Stomach (tissue), 8 donors: ENCODE measurements at regions not wholly inside any gene's neighbourhood (a gene's known extent, or its start where the extent isn't known, plus 50 kb on each side); places are given as distances from the start of the nearest gene placed in this dataset.

Experiments used
- DNase-seq, 2 donors: peaks; one replicate each; pipeline versions ENCODE4 v3.0.0 to v3.0.0-alpha.2; 2013 to 2019
- H3K27ac ChIP-seq, 5 donors: fragments of 200-600 bp in 4 of 5; sonication (generic) in 4 of 5; one replicate each; pipeline ENCODE4 v1.5.1; 2013 to 2019; ENCODE audit warnings: mild to moderate bottlenecking in 1 of 5, moderate library complexity in 1 of 5
- H3K27me3 ChIP-seq, 3 donors: fragments of 200-600 bp; sonication (generic); one replicate each; pipeline ENCODE4 v1.5.1; 2017 to 2019; ENCODE audit warnings: mixed run types in 1 of 3
- H3K36me3 ChIP-seq, 4 donors: fragments of 200-600 bp; sonication (generic); 1 replicate in 3 of 4; 2 replicates in 1 of 4; pipeline ENCODE4 v1.5.1; 2016 to 2019
- H3K4me1 ChIP-seq, 4 donors: fragments of 200-600 bp; sonication (generic); one replicate each; pipeline ENCODE4 v1.5.1; 2016 to 2019
- H3K4me3 ChIP-seq, 4 donors: fragments of 200-600 bp; sonication (generic) in 3 of 4; one replicate each; pipeline ENCODE4 v1.5.1; 2016 to 2019; ENCODE audit warnings: mild to moderate bottlenecking in 1 of 4
- H3K9me3 ChIP-seq, 4 donors: fragments of 200-600 bp; sonication (generic); one replicate each; pipeline ENCODE4 v1.5.1; 2016 to 2019
- CTCF ChIP-seq, 7 experiments: fragments of 450-650 bp in 4 of 7; fragments of 200-600 bp in 3 of 7; sonication (generic) in 3 of 7; IDR thresholded peaks; one replicate each; pipeline ENCODE4 v1.5.1; 2016 to 2019; ENCODE audit warnings: antibody characterized with exemption in 7 of 7, control low read depth in 2 of 7, mild to moderate bottlenecking in 1 of 7
- EP300 ChIP-seq: sonication (generic); formaldehyde crosslinking; IDR thresholded peaks from one replicate; pipeline ENCODE4 v1.6.1; 2017; ENCODE audit warnings: antibody characterized with exemption
- POLR2A ChIP-seq, 4 donors: fragments of 450-650 bp; IDR thresholded peaks; one replicate each; pipeline ENCODE4 v1.6.1; 2016; ENCODE audit warnings: antibody characterized with exemption in 4 of 4, control low read depth in 2 of 4, mild to moderate bottlenecking in 1 of 4, moderate library complexity in 1 of 4
- POLR2AphosphoS5 ChIP-seq, 3 donors: sonication (generic); formaldehyde crosslinking; IDR thresholded peaks; one replicate each; pipeline ENCODE4 v1.6.1; 2016; ENCODE audit warnings: antibody characterized with exemption in 3 of 3
- WGBS, 5 donors: extraction: QIAGEN DNeasy Blood & Tissue Kit in 3 of 5; methylation state at CpG; one replicate each; pipeline versions ENCODE4 v1.1.5 to v1.1.7; 2013 to 2018; 5-methylcytosine and 5-hydroxymethylcytosine counted together
- intact Hi-C: fragments of 100-400 bp; cut with DNase I; formaldehyde crosslinking; loops from one replicate; pipeline ENCODE4 v1.15.1; 2023; ENCODE audit warnings: low total_unique reads
- donor health status: healthy with polysubstance abuse.
- donor health status: Bipolar disorder and iron deficiency.
- donor health status: healthy.

- no peak overlapping the region for H3K27ac ChIP-seq
- no peak for DNase-seq
- no peaks in the 10 kb centered on the region for H3K4me1 ChIP-seq
- H3K4me3 ChIP-seq, result no peak overlapping the region
- no peaks in the 10 kb centered on the region for H3K9me3 ChIP-seq
- H3K36me3 ChIP-seq, result no peaks in the 10 kb centered on the region
- intact Hi-C loops, result no loop called here
- H3K27me3 ChIP-seq, result no peaks in the 10 kb centered on the region
- TF ChIP-seq CTCF (IDR thresholded peaks at IDR 0.05) (no peak), POLR2A (IDR thresholded peaks at IDR 0.05) (no peak), EP300 (no peak), POLR2AphosphoS5 (IDR thresholded peaks at IDR 0.05) (no peak)
- 43 to 65% (median 56%) methylated on average over 3 of the region's 3 CpGs for WGBS, 5 donors
Observed at GRCh38 chr4:110788302-110788701, 165.4 kb upstream of the PITX2 start.

- WGBS, 5 donors, result 60 to 89% (median 68%) methylated on average over 1 of the region's 1 CpG
- H3K4me3 ChIP-seq, result no peak overlapping the region
- no peaks in the 10 kb centered on the region for H3K27me3 ChIP-seq
- intact Hi-C loops, result no loop called here
- no peaks in the 10 kb centered on the region for H3K36me3 ChIP-seq
- TF ChIP-seq CTCF (IDR thresholded peaks at IDR 0.05) (no peak), POLR2AphosphoS5 (IDR thresholded peaks at IDR 0.05) (no peak), POLR2A (IDR thresholded peaks at IDR 0.05) (no peak), EP300 (no peak)
- H3K4me1 ChIP-seq, result no peaks in the 10 kb centered on the region
- no peak overlapping the region for H3K27ac ChIP-seq
- H3K9me3 ChIP-seq, result no peaks in the 10 kb centered on the region
- no peak for DNase-seq
Observed at GRCh38 chr4:110792036-110792435, 169.2 kb upstream of the PITX2 start.

GRCh38 chr4:110793381-110793801 is 170.5 kb upstream of the PITX2 start:
- intact Hi-C loops, result no loop called here
- TF ChIP-seq POLR2AphosphoS5 (IDR thresholded peaks at IDR 0.05), result no peak
- TF ChIP-seq CTCF (IDR thresholded peaks at IDR 0.05), result no peak
- no peak for TF ChIP-seq EP300
- no peak for TF ChIP-seq POLR2A (IDR thresholded peaks at IDR 0.05)

GRCh38 chr4:110793890-110794554 is 171.1 kb upstream of the PITX2 start:
- Histone ChIP-seq H3K9me3 (no peaks in the 10 kb centered on the region), H3K36me3 (no peaks in the 10 kb centered on the region), H3K4me3 (no peak overlapping the region), H3K27me3 (no peaks in the 10 kb centered on the region), H3K4me1 (no peaks in the 10 kb centered on the region), H3K27ac (no peak overlapping the region)
- WGBS, 5 donors, result 46 to 58% (median 51%) methylated on average over 5 of the region's 5 CpGs
- peak in 1 of 2 donors; percentile 41 for DNase-seq
- intact Hi-C loops, result no loop called here
- TF ChIP-seq EP300, result no peak
- TF ChIP-seq POLR2A (IDR thresholded peaks at IDR 0.05), result no peak
- TF ChIP-seq POLR2AphosphoS5 (IDR thresholded peaks at IDR 0.05), result no peak
- no peak for TF ChIP-seq CTCF (IDR thresholded peaks at IDR 0.05)

More at GRCh38 chr4:110793381-110793801, 170.5 kb upstream of the PITX2 start:
- Histone ChIP-seq H3K4me3 (no peak overlapping the region), H3K27me3 (no peaks in the 10 kb centered on the region), H3K36me3 (no peaks in the 10 kb centered on the region), H3K4me1 (no peaks in the 10 kb centered on the region), H3K27ac (no peak overlapping the region), H3K9me3 (no peaks in the 10 kb centered on the region)
- WGBS, 5 donors, result 45 to 52% (median 51%) methylated on average over 4 of the region's 4 CpGs
- no peak for DNase-seq
